ENCODE measurements at regions not wholly inside any gene's neighbourhood (a gene's known extent, or its start where the extent isn't known, plus 50 kb on each side); places are given as distances from the start of the nearest gene placed in this dataset.

DNA sequence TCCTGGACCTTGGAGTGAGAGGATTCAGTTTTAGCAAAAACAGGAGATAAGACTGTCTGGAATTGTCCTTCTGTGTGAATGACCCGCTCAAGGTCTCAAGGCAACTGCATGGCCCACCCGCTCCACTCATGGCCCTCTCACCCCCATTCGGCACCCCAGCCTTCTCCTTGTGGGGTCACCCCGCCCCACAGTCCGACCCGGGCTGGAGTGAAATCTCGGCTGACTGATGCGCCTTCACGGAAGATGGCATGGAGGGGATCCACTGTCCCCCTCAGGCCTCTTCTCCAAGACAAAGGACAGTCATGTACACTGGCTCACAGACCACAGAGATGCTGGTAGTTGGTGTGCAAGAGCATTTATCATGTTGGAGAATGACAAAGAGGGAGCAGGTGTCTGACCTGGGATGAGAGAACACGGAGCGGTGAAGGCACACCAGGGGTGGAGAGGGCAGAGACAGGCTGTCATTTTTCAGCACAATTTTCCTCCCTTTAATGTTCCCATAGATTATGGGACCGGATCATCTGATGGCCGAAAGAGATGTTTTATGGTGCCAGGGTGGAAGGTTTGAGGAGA, 391.9 kb upstream of the TNRC6C start:
- no peak for TF ChIP-seq ZFX (IDR thresholded peaks at IDR 0.05)
- TF ChIP-seq, protein P1, sequence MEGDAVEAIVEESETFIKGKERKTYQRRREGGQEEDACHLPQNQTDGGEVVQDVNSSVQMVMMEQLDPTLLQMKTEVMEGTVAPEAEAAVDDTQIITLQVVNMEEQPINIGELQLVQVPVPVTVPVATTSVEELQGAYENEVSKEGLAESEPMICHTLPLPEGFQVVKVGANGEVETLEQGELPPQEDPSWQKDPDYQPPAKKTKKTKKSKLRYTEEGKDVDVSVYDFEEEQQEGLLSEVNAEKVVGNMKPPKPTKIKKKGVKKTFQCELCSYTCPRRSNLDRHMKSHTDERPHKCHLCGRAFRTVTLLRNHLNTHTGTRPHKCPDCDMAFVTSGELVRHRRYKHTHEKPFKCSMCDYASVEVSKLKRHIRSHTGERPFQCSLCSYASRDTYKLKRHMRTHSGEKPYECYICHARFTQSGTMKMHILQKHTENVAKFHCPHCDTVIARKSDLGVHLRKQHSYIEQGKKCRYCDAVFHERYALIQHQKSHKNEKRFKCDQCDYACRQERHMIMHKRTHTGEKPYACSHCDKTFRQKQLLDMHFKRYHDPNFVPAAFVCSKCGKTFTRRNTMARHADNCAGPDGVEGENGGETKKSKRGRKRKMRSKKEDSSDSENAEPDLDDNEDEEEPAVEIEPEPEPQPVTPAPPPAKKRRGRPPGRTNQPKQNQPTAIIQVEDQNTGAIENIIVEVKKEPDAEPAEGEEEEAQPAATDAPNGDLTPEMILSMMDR (conservative IDR thresholded peaks at IDR 0.05), result no peak
- no peak overlapping the region for H3K27ac ChIP-seq

DNA sequence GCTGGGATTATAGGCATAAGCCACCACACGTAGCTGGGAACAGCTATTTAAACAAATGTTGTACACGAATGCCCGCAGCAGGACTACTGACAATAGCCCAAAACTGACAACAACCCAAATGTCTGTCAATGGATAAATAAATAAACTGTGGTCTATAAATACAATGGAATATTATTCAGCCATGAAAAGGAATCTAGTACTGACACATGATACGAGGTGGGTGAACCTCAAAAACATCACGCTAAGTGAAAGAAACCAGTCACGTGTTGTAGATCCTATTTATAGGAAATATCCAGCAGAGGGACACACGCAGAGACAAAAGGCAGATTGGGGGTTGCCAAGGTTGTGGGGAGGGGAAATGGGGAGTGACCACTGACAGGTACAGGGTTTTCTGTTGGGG, 390.0 kb upstream of the TNRC6C start:
- TF ChIP-seq, protein P1 (conservative IDR thresholded peaks at IDR 0.05), result no peak
- TF ChIP-seq ZFX (IDR thresholded peaks at IDR 0.05), result no peak
- no peak overlapping the region for H3K27ac ChIP-seq

DNA sequence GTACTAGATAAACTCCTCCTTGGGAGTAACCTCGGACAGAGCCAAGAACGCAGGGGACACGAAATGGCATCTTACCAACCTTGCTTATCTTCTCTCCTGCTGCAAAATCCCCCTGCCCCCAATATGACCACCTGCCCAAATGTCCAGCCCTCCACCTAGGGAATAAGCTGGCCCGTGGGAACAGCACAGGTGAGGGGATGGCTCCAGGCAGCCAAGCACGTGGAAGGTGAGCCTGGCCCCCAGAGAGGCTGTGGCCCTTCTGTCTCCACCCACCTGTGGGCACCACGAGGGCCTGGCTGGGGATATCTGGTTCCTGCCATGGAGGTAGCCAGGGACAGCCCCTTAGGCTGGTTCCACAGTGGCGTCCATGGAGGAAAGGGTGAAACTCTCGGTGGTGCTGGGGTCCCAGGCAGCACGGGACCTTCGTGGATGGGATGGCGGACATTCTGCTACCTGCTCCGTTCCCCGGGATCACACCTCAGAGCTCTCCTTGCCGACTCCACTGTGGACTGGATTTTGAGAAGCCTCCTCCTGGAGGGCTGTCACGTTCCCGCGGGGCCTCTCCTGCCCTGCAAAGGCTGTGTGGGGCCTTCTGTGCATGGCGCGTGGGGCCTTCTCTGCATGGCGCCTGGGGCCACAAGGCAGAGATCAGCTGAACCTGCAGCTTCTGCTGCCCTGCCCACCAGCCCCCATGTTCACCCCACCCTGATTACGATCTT, 388.5 kb upstream of the TNRC6C start:
- no peak for TF ChIP-seq ZFX (IDR thresholded peaks at IDR 0.05)
- TF ChIP-seq, protein P1 (conservative IDR thresholded peaks at IDR 0.05), result no peak
- H3K27ac ChIP-seq, result no peak overlapping the region

DNA sequence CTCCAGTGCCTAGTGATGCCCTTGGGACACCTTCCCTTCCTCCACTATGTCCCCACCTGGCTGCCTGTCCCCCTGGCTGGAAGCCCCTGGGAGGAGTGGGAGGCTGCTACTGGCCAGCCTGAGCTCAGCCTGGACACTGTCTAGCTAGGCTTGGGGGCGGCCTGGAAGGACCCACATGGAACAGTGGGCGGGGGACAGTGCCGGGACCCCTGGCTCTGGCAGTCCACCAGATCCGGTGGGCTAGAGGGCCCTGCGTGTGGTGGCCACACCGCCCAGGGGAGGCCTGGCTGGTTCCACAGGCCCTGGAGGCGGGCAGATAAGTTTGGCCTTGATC, 388.0 kb upstream of the TNRC6C start:
- no peak overlapping the region for H3K27ac ChIP-seq

DNA sequence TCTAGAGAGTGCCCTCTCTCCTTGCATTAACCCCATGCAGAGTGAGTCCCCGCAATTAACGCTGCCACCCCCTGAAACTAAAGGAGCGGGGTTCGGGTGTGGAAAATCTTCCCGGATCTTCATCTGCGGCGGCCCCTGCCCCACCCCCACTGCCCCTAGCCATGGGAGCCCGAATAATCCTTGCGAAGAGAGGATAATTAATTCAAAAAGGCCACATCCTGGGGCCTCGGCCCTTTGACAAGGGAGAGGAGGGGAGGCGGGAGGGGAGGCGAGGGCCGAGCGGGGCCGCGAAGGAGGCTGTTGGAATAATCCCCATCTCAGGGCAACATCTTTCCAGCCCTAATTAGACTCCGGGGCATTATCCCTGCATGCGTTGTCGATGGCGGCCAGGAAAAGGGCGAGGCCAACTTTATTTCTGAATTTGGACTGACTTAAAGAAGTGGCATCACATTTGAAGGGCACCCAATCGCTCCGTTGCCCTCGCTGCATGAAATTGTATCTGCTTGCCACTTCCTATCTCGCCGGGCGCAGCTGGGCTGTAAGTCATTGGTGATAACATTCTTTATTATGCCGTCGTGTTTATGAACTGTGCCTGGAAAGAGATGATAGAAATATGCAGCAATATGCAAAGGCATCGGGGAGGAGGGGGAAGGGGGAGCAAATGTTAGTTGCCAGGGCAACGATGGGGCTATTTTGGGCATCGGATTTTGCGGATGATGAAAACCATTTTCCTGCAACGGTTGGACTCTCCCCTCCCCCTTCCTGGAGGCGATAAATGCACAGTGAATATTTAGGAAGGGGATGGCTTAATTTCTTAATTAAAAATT, 387.1 kb upstream of the TNRC6C start:
- H3K27ac ChIP-seq, result no peak overlapping the region
- TF ChIP-seq ZFX (IDR thresholded peaks at IDR 0.05), result no peak
- TF ChIP-seq, protein P1 (conservative IDR thresholded peaks at IDR 0.05), result no peak

More for the DNA sequence above, 388.0 kb upstream of the TNRC6C start:
- TF ChIP-seq ZFX (IDR thresholded peaks at IDR 0.05), result no peak
- TF ChIP-seq, protein P1 (conservative IDR thresholded peaks at IDR 0.05), result no peak

DNA sequence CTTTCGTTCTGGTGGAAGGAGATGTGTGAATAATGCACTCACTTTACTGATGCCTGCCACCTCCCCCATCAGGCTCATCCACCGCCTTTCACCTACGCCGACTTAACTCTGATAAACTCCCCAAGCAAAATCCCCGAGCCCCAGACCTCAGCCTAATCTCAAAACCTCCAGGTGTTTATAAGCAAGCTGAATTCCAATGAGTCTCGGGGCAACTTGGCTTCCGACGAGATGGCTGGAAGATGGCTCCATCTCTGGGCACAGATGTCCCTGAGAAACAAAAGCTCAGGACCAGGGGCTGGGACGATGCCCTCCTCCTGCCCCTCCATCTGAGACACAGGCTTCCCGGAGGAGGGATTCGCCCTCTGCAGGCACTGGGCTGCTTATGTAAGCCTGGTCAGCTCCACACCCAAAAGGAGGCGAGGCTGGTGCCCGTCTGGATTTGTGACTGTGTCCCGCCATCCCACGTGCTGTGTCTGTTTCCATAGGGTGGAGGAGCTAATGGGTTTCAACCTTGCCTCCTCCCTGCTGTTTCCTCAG, 386.4 kb upstream of the TNRC6C start:
- no peak overlapping the region for H3K27ac ChIP-seq
- no peak for TF ChIP-seq ZFX (IDR thresholded peaks at IDR 0.05)
- TF ChIP-seq, protein P1 (conservative IDR thresholded peaks at IDR 0.05), result no peak

DNA sequence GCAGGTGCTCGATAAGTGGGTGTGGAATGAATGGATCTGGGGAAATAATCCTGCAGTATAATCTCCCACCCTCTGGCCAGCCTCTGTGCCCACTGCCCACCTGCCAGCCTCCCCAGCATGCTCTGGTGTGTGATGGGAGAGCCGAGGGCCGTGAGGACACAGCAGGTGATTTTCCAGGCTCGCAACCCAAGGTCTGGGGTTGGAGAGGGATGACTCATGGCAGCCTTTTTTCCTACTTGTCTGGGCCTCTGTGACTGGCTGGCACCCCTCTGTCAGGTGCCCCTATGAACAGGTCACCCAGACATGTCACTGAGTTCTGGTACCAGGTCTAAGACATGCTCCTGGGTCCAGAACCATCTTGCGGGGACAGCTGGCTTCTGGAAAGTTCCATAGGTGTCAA, 385.7 kb upstream of the TNRC6C start:
- H3K27ac ChIP-seq, result no peak overlapping the region
- TF ChIP-seq ZFX (IDR thresholded peaks at IDR 0.05), result no peak
- TF ChIP-seq, protein P1 (conservative IDR thresholded peaks at IDR 0.05), result no peak

Measured in C4-2B (cell line).